Body of pancreas (tissue), 4 donors: ENCODE measurements at regions not wholly inside any gene's neighbourhood (a gene's known extent, or its start where the extent isn't known, plus 50 kb on each side); places are given as distances from the start of the nearest gene placed in this dataset.
"Not testable (repeated sequence)": the region's sequence is repeated elsewhere in the genome, so short reads cannot be mapped to it uniquely, and the experiment has no call there.

Source experiments
- ATAC-seq: fragments of 150-250 bp; one replicate; pipeline ENCODE4 v1.9.1; 2016
- DNase-seq, 4 donors: peaks; one replicate each; pipeline ENCODE4 v3.0.0-alpha.2; 2019
- H3K27ac ChIP-seq, 4 donors: fragments of 200-600 bp; sonication (generic); 1 replicate in 3 of 4; 2 replicates in 1 of 4; pipeline versions ENCODE4 v1.5.1 to v1.6.1; 2016 to 2019; ENCODE audit warnings: mild to moderate bottlenecking in 1 of 4, mixed read lengths in 1 of 4, moderate library complexity in 1 of 4
- H3K27me3 ChIP-seq, 2 donors: fragments of 200-600 bp; sonication (generic); one replicate each; pipeline ENCODE4 v1.6.0; 2016; ENCODE audit warnings: mild to moderate bottlenecking in 1 of 2
- H3K36me3 ChIP-seq, 2 donors: fragments of 200-600 bp; sonication (generic); replicated peaks in 1 of 2; 2 replicates each; pipeline ENCODE4 v1.5.1; 2016; ENCODE audit warnings: low read depth in 2 of 2; ENCODE audit not compliant: insufficient read depth in 1 of 2
- H3K4me1 ChIP-seq: fragments of 200-600 bp; sonication (generic); one replicate; pipeline ENCODE4 v1.6.0; 2016
- H3K4me3 ChIP-seq, 2 donors: fragments of 200-600 bp; sonication (generic); 1 replicate in 1 of 2; 2 replicates in 1 of 2; pipeline ENCODE4 v1.5.1; 2016 to 2019
- H3K9me3 ChIP-seq, 3 donors: fragments of 200-600 bp; sonication (generic); 1 replicate in 2 of 3; 2 replicates in 1 of 3; pipeline ENCODE4 v1.5.1; 2016
- POLR2A ChIP-seq, 3 donors: fragments of 450-650 bp; IDR thresholded peaks; one replicate each; pipeline ENCODE4 v1.6.1; 2016; ENCODE audit warnings: antibody characterized with exemption in 3 of 3, mild to moderate bottlenecking in 2 of 3
- WGBS, 2 donors: methylation state at CpG; one replicate each; pipeline ENCODE4 v1.1.5; 2017; 5-methylcytosine and 5-hydroxymethylcytosine counted together
- intact Hi-C: fragments of 100-400 bp; cut with DNase I; formaldehyde crosslinking; loops from one replicate; pipeline ENCODE4 v1.15.1; 2023
- TF ChIP-seq, protein P1 (sequence below), 7 experiments: fragments of 450-650 bp in 4 of 7; fragments of 200-600 bp in 3 of 7; sonication (generic) in 3 of 7; IDR thresholded peaks; one replicate each; pipeline ENCODE4 v1.5.1; 2016 to 2019; ENCODE audit warnings: antibody characterized with exemption in 7 of 7

DNA sequence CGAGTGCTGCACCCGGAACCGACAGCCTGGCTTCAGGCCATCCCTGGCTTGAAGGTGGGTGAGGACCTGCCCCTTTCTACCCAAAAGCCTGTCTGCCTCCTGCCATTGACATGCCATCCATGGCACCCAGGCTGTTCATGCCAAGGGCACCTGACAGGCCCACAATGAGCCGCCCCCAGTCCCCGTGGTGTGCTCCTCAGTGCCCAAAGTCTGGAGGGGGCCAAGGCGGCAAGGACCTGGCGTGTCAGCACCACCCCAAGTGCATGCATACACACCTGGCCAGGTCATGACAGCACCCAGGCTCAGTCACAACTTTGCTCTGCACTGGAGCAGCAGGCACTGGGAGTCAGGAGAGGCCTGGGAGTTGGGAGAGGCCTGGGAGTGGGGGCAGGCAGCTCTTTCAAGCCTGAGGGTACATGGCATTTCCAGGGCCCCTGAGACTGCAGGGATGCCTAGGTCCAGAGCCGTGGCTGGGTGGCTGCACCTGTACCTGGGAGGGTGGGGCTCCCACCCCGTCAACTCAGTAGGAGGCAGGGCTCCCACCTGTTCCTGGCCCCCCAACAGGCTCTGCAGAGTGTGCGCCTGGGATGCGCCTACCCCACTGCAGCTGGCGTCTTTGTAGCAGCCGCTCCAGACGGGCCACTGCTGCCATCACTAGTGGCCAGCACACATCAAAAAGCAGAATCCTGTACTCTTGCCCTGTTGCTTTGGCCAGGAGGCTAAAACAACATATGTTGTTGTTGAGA is 71.7 kb downstream of the ZNF467 start:
- Histone ChIP-seq H3K9me3 (no peaks in the 10 kb centered on the region), H3K4me3 (no peak overlapping the region), H3K36me3 (no peaks in the 10 kb centered on the region), H3K4me1 (no peaks in the 10 kb centered on the region), H3K27ac (no peak overlapping the region), H3K27me3 (no peaks in the 10 kb centered on the region)
- WGBS, 2 donors, result 82 to 89% methylated on average over 5 to 14 of the region's 14 CpGs
- intact Hi-C loops, result no loop called here
- DNase-seq (no peak), ATAC-seq (no peak)
- TF ChIP-seq, protein P1, sequence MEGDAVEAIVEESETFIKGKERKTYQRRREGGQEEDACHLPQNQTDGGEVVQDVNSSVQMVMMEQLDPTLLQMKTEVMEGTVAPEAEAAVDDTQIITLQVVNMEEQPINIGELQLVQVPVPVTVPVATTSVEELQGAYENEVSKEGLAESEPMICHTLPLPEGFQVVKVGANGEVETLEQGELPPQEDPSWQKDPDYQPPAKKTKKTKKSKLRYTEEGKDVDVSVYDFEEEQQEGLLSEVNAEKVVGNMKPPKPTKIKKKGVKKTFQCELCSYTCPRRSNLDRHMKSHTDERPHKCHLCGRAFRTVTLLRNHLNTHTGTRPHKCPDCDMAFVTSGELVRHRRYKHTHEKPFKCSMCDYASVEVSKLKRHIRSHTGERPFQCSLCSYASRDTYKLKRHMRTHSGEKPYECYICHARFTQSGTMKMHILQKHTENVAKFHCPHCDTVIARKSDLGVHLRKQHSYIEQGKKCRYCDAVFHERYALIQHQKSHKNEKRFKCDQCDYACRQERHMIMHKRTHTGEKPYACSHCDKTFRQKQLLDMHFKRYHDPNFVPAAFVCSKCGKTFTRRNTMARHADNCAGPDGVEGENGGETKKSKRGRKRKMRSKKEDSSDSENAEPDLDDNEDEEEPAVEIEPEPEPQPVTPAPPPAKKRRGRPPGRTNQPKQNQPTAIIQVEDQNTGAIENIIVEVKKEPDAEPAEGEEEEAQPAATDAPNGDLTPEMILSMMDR (IDR thresholded peaks at IDR 0.05), result no peak
- TF ChIP-seq POLR2A (IDR thresholded peaks at IDR 0.05), result no peak

DNA sequence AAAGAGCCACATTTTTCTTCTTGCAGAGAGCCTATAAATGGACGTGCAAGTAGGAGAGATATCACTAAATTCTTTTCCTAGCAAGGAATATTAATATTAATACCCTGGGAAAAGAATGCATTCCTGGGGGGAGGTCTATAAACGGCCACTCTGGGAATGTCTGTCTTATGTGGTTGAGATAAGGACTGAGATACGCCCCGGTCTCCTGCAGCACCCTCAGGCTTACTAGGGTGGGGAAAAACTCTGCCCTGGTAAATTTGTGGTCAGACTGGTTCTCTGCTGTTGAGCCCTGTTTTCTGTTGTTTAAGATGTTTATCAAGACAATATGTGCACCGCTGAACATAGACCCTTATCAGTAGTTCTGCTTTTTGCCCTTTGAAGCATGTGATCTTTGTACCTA is 75.6 kb downstream of the ZNF467 start:
- 64 to 66% methylated on average over 5 of the region's 5 CpGs for WGBS, 2 donors
- DNase-seq, H3K9me3 ChIP-seq, intact Hi-C loops, H3K36me3 ChIP-seq, H3K4me3 ChIP-seq, H3K27me3 ChIP-seq, H3K27ac ChIP-seq, ATAC-seq, H3K4me1 ChIP-seq: not testable (repeated sequence)

DNA sequence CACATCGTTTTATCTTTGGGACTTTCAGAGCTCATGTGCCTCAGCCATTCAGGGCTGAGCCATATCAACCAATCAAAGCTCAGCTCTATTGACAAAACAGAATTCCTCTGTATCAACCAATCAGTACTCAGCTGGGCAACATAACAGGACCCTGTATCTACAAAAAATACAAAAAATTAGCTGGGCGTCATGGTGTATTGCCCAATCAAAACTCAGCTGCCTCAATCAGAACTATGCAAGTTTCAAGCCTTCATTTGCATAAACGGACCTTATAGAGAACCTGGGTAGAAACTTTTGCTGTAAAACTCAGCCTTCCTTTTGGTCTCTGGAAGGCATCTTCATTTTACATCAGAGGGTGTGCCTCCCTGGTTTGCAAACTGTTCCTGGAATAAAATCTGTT is 77.1 kb downstream of the ZNF467 start:
- Histone ChIP-seq H3K27ac (no peak overlapping the region), H3K27me3 (peaks cover 0 to 7% of the 10 kb centered on the region in 2 donors), H3K4me1 (peaks cover 6% of the 10 kb centered on the region), H3K4me3 (no peak overlapping the region), H3K36me3 (no peaks in the 10 kb centered on the region), H3K9me3 (no peaks in the 10 kb centered on the region)
- TF ChIP-seq, protein P1 (IDR thresholded peaks at IDR 0.05), result no peak
- TF ChIP-seq POLR2A (IDR thresholded peaks at IDR 0.05), result no peak
- WGBS, 2 donors, result 53 to 55% methylated on average over 3 of the region's 3 CpGs
- no peak for DNase-seq
- no peak for ATAC-seq
- intact Hi-C loops, result no loop called here

DNA sequence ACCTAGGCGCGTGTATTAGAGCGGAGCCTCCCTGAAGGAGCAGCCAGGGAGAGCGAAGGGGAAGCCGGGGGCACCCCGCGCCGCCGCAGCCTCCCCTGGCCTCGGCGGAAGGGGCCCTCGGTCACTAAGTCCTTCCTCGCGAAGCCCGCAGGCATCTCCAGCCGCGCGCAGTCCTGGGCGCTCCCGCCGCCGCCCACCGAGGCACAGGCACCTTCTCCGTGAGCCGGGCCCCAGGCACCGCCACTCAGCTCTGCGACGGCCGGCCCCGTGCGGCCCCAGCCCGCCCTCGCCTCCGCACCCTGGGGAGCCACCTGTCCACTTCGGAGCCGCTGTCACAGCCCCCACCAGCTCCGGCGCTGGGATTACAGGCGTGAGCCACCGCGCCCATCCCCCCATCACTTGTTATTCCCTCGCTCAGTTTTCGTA is 80.8 kb downstream of the ZNF467 start:
- Histone ChIP-seq H3K9me3 (peaks cover 0 to 9% (median 0%) of the 10 kb centered on the region in 3 donors), H3K4me1 (peaks cover 6% of the 10 kb centered on the region), H3K4me3 (no peak overlapping the region), H3K27ac (no peak overlapping the region), H3K27me3 (peaks cover 0 to 7% of the 10 kb centered on the region in 2 donors), H3K36me3 (no peaks in the 10 kb centered on the region)
- intact Hi-C loops, result no loop called here
- DNase-seq (no peak), ATAC-seq (no peak)
- TF ChIP-seq POLR2A (IDR thresholded peaks at IDR 0.05), result no peak
- TF ChIP-seq, protein P1 (IDR thresholded peaks at IDR 0.05), result no peak
- 10 to 14% methylated on average over 16 to 34 of the region's 43 CpGs for WGBS, 2 donors

DNA sequence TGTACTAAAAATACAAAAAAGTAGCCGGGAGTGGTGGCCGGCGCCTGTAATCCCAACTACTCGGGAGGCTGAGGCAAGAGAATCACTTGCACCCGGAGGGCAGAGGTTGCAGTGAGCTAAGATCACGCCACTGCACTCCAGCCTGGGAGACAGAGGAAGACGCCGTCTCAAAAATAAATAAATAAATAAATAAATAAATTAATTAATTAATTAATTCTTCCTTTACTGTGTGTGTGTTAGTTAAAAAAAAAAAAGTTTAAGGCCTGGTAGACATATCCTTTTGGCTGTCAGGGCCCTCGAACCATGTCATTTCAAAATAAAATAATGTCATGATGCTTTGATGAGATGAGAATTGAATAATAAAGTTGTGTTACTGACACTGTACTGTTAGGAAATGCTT is 81.3 kb downstream of the ZNF467 start:
- peaks cover 0 to 7% of the 10 kb centered on the region in 2 donors for H3K27me3 ChIP-seq
- peaks cover 6% of the 10 kb centered on the region for H3K4me1 ChIP-seq
- TF ChIP-seq POLR2A (IDR thresholded peaks at IDR 0.05), result no peak
- TF ChIP-seq, protein P1 (IDR thresholded peaks at IDR 0.05), result no peak
- WGBS, 2 donors, result 88 to 91% methylated on average over 9 of the region's 9 CpGs
- H3K9me3 ChIP-seq, result peaks cover 0 to 9% (median 0%) of the 10 kb centered on the region in 3 donors
- no peak for DNase-seq
- intact Hi-C loops, result no loop called here
- no peak overlapping the region for H3K27ac ChIP-seq
- no peaks in the 10 kb centered on the region for H3K36me3 ChIP-seq
- no peak for ATAC-seq
- H3K4me3 ChIP-seq, result no peak overlapping the region
